ENCODE measurements at regions not wholly inside any gene's neighbourhood (a gene's known extent, or its start where the extent isn't known, plus 50 kb on each side); places are given as distances from the start of the nearest gene placed in this dataset.
"Not testable (repeated sequence)": the region's sequence is repeated elsewhere in the genome, so short reads cannot be mapped to it uniquely, and the experiment has no call there.

GRCh38 chr1:229167318-229167717 is 103.6 kb upstream of the RAB4A start:
- Histone ChIP-seq H3K4me1 (peaks cover 0 to 11% (median 0%) of the 10 kb centered on the region in 10 experiments; a peak in 5 of 20 replicates), H3K9me3 (replicated peaks in 1 of 11) (no peaks in the 10 kb centered on the region), H3K4me2 (no peak overlapping the region), H3K27ac (no peak overlapping the region), H3K36me3 (no peaks in the 10 kb centered on the region), H3K9ac (no peak overlapping the region), H3K4me3 (no peak overlapping the region), H3K27me3 (no peaks in the 10 kb centered on the region), H4K20me1 (no peaks in the 10 kb centered on the region)
- TF ChIP-seq Cebpa-rat (IDR thresholded peaks at IDR 0.05), result no peak

DNA sequence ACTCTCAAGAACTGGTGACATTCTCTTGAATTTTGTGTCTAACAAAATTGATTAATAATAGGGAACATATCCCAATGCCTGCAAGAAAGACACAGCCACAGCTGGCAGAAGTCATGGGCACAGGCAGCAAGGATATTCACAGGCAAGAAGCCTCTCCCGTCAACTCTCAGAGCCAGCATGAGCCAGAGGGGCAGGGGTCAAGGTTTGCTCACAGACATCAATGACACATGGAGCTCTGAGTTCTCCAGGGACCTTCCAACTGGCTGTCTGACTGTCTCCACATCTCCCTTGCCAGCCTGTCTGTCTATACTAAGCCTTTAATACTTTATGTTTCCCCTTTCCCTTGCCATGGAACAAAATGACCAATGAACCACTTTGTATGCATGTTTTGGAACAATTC is 101.5 kb upstream of the RAB4A start:
- H3K27ac ChIP-seq, result no peak overlapping the region
- no peak overlapping the region for H3K4me3 ChIP-seq
- peaks cover 0 to 11% (median 0%) of the 10 kb centered on the region in 10 experiments; a peak in 3 of 20 replicates for H3K4me1 ChIP-seq
- no peaks in the 10 kb centered on the region for H3K27me3 ChIP-seq
- no peaks in the 10 kb centered on the region for H3K9me3 ChIP-seq (replicated peaks in 1 of 11)
- no peak overlapping the region for H3K9ac ChIP-seq
- H4K20me1 ChIP-seq, result no peaks in the 10 kb centered on the region
- TF ChIP-seq Cebpa-rat (IDR thresholded peaks at IDR 0.05), result no peak
- H3K36me3 ChIP-seq, result no peaks in the 10 kb centered on the region
- H3K4me2 ChIP-seq, result no peak overlapping the region

GRCh38 chr1:229170274-229170673 is 100.6 kb upstream of the RAB4A start:
- no peaks in the 10 kb centered on the region for H3K9me3 ChIP-seq (replicated peaks in 1 of 11)
- no peak overlapping the region for H3K27ac ChIP-seq
- H3K4me2 ChIP-seq, result no peak overlapping the region
- no peaks in the 10 kb centered on the region for H3K36me3 ChIP-seq
- H4K20me1 ChIP-seq, result no peaks in the 10 kb centered on the region
- H3K9ac ChIP-seq, result no peak overlapping the region
- H3K27me3 ChIP-seq, result no peaks in the 10 kb centered on the region
- TF ChIP-seq Cebpa-rat (IDR thresholded peaks at IDR 0.05), result no peak
- peaks cover 0 to 6% (median 0%) of the 10 kb centered on the region in 10 experiments; a peak in 3 of 20 replicates for H3K4me1 ChIP-seq
- H3K4me3 ChIP-seq, result no peak overlapping the region

GRCh38 chr1:229170778-229171505 is 100.0 kb upstream of the RAB4A start:
- no peak overlapping the region for H3K27ac ChIP-seq

DNA sequence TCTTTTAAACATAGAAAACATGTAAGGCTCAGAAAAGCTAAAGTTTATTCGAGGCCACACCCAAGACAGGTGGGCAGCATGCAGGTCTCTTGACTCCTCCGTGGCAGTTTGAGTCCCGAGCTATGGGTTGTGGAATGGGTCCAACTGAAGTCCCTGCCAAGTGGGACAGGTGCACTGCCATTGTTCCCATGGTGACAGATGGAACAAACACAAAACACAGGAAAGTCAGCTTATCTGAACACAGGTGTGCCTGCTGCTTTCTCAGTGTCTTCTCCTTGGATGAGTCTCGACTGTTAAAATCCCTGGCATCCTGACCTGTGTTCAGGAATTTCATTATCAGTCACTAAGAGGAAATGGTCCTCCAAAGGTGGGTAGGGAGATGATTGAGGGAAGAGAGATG is 99.0 kb upstream of the RAB4A start:
- Histone ChIP-seq H3K9ac (no peak overlapping the region), H3K4me3 (no peak overlapping the region)

More at GRCh38 chr1:229170778-229171505, 100.0 kb upstream of the RAB4A start:
- H3K9me3 ChIP-seq (replicated peaks in 1 of 11), result no peaks in the 10 kb centered on the region
- H3K27me3 ChIP-seq, result no peaks in the 10 kb centered on the region
- no peak for TF ChIP-seq Cebpa-rat (IDR thresholded peaks at IDR 0.05)
- no peak overlapping the region for H3K4me2 ChIP-seq
- H3K36me3 ChIP-seq, result no peaks in the 10 kb centered on the region
- H3K9ac ChIP-seq, result no peak overlapping the region
- no peak overlapping the region for H3K4me3 ChIP-seq
- no peaks in the 10 kb centered on the region for H4K20me1 ChIP-seq
- no peaks in the 10 kb centered on the region for H3K4me1 ChIP-seq

DNA sequence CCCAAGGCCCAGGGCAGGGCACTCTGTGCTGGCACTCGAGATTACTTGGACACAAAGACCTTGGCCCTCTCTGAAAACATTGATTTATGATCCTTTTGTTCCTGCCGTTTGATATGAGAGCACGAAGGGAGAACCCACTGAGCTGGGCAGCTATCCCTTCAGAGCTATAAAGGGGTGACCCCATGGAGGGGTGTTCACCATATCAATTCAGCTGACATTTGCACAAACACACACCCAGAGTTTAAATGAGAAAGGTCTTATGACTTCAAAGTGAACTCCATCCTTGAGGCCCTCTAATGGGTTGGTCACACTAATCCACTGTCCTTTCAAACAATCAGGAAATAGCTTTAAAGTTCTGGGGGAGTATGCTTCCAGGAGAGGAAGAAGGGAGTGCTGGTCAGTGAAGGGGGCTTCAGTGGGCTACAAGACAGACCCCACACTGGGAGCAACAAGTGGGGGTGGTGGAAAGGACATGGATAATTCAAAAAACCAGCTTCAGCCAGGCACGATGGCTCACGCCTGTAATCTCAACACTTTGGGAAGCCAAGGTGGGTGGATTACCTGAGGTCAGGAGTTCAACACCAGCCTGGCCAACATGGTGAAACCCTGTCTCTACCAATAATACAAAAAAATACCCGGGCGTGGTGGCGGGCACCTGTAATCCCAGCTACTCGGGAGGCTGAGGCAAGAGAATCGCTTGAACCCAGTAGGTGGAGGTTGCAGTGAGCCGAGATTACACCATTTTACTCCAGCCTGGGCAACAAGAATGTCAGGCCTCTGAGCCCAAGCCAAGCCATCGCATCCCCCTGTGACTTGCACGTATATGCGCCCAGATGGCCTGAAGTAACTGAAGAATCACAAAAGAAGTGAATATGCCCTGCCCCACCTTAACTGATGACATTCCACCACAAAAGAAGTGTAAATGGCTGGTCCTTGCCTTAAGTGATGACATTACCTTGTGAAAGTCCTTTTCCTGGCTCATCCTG is 97.1 kb upstream of the RAB4A start:
- not testable (repeated sequence) for H3K4me3 ChIP-seq; H3K4me1 ChIP-seq; H3K9ac ChIP-seq; H3K36me3 ChIP-seq; H3K27me3 ChIP-seq; H3K4me2 ChIP-seq; H4K20me1 ChIP-seq; H3K9me3 ChIP-seq (replicated peaks in 1 of 11); H3K27ac ChIP-seq

More for the DNA sequence above, 99.0 kb upstream of the RAB4A start:
- no peak for TF ChIP-seq Cebpa-rat (IDR thresholded peaks at IDR 0.05)
- Histone ChIP-seq H3K36me3 (no peaks in the 10 kb centered on the region), H4K20me1 (no peaks in the 10 kb centered on the region), H3K9me3 (replicated peaks in 1 of 11) (no peaks in the 10 kb centered on the region), H3K27ac (no peak overlapping the region), H3K27me3 (no peaks in the 10 kb centered on the region), H3K4me1 (no peaks in the 10 kb centered on the region), H3K4me2 (no peak overlapping the region)

- not testable (repeated sequence) for H3K4me1 ChIP-seq; H3K4me2 ChIP-seq; H3K36me3 ChIP-seq; H3K27me3 ChIP-seq; H3K9ac ChIP-seq; H3K9me3 ChIP-seq (replicated peaks in 1 of 11); H3K27ac ChIP-seq; H4K20me1 ChIP-seq; H3K4me3 ChIP-seq
These were observed 95.6 kb upstream of the RAB4A start for GRCh38 chr1:229175297-229175696.

DNA sequence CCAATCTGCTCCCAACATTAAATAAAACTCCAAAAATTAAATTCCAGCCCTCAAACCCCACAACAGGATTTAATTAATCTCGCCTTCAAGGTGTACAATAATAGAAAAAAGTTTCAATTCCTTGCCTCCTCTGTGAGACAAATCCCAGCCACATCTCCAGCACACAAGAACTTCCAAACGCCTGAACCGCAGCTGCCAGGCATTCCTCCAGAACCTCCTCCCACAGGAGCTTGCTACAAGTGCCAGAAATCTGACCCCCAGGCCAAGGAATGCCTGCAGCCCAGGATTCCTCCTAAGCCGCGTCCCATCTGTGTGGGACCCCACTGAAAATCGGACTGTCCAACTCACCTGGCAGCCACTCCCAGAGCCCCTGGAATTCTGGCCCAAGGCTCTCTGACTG is 94.5 kb upstream of the RAB4A start:
- H4K20me1 ChIP-seq; H3K9me3 ChIP-seq (replicated peaks in 1 of 11); H3K27ac ChIP-seq; H3K36me3 ChIP-seq; H3K4me1 ChIP-seq; H3K9ac ChIP-seq; H3K4me2 ChIP-seq; H3K27me3 ChIP-seq; H3K4me3 ChIP-seq: not testable (repeated sequence)

GRCh38 chr1:229180161-229180560 is 90.8 kb upstream of the RAB4A start:
- no peak for TF ChIP-seq Cebpa-rat (IDR thresholded peaks at IDR 0.05)
- Histone ChIP-seq H3K4me3 (no peak overlapping the region), H3K36me3 (no peaks in the 10 kb centered on the region), H3K4me2 (no peak overlapping the region), H4K20me1 (no peaks in the 10 kb centered on the region), H3K9me3 (replicated peaks in 1 of 11) (no peaks in the 10 kb centered on the region), H3K27ac (no peak overlapping the region), H3K4me1 (peaks cover 0 to 3% (median 0%) of the 10 kb centered on the region in 10 experiments; a peak in 1 of 20 replicates), H3K27me3 (no peaks in the 10 kb centered on the region), H3K9ac (no peak overlapping the region)
